ENCODE measurements at regions not wholly inside any gene's neighbourhood (a gene's known extent, or its start where the extent isn't known, plus 50 kb on each side); places are given as distances from the start of the nearest gene placed in this dataset.
"Not testable (repeated sequence)": the region's sequence is repeated elsewhere in the genome, so short reads cannot be mapped to it uniquely, and the experiment has no call there.

GRCh38 chr4:14303856-14304255 lies 676.3 kb upstream of the BOD1L1 start:
- DNase-seq (ENCODE audit: low read depth in 2 of 2): no peak

- no peak for DNase-seq (ENCODE audit: low read depth in 2 of 2)
These were observed 680.7 kb upstream of the BOD1L1 start for GRCh38 chr4:14308229-14308651.

GRCh38 chr4:14309431-14309830 lies 681.9 kb upstream of the BOD1L1 start:
- DNase-seq (ENCODE audit: low read depth in 2 of 2): no peak

GRCh38 chr4:14313757-14314156 lies 686.2 kb upstream of the BOD1L1 start:
- no peak for DNase-seq (ENCODE audit: low read depth in 2 of 2)

GRCh38 chr4:14315129-14315528 lies 687.2 kb upstream of the CPEB2 start:
- DNase-seq (ENCODE audit: low read depth in 2 of 2): no peak

GRCh38 chr4:14317351-14317750 lies 684.9 kb upstream of the CPEB2 start:
- DNase-seq (ENCODE audit: low read depth in 2 of 2): no peak

- no peak for DNase-seq (ENCODE audit: low read depth in 2 of 2)
These were observed 683.6 kb upstream of the CPEB2 start for GRCh38 chr4:14318671-14319070.

GRCh38 chr4:14321723-14322122 lies 680.6 kb upstream of the CPEB2 start:
- DNase-seq (ENCODE audit: low read depth in 2 of 2): no peak

- DNase-seq (ENCODE audit: low read depth in 2 of 2): no peak
These were observed 679.1 kb upstream of the CPEB2 start for GRCh38 chr4:14323191-14323590.

GRCh38 chr4:14329228-14329627 lies 673.1 kb upstream of the CPEB2 start:
- DNase-seq (ENCODE audit: low read depth in 2 of 2): no peak

- no peak for DNase-seq (ENCODE audit: low read depth in 2 of 2)
These were observed 668.7 kb upstream of the CPEB2 start for GRCh38 chr4:14333616-14334015.

- DNase-seq (ENCODE audit: low read depth in 2 of 2): no peak
These were observed 668.1 kb upstream of the CPEB2 start for GRCh38 chr4:14334166-14334565.

- DNase-seq (ENCODE audit: low read depth in 2 of 2): no peak
These were observed 666.4 kb upstream of the CPEB2 start for GRCh38 chr4:14335872-14336271.

GRCh38 chr4:14336656-14337055 lies 665.6 kb upstream of the CPEB2 start:
- DNase-seq (ENCODE audit: low read depth in 2 of 2): no peak

GRCh38 chr4:14337892-14338584 lies 664.2 kb upstream of the CPEB2 start:
- DNase-seq (ENCODE audit: low read depth in 2 of 2): no peak

GRCh38 chr4:14338585-14339265 lies 663.6 kb upstream of the CPEB2 start:
- DNase-seq (ENCODE audit: low read depth in 2 of 2): no peak

GRCh38 chr4:14339715-14340114 lies 662.6 kb upstream of the CPEB2 start:
- DNase-seq (ENCODE audit: low read depth in 2 of 2): no peak

GRCh38 chr4:14340321-14340720 lies 662.0 kb upstream of the CPEB2 start:
- no peak for DNase-seq (ENCODE audit: low read depth in 2 of 2)

- DNase-seq (ENCODE audit: low read depth in 2 of 2): no peak
These were observed 658.3 kb upstream of the CPEB2 start for GRCh38 chr4:14343961-14344360.

- DNase-seq (ENCODE audit: low read depth in 2 of 2): no peak
These were observed 656.9 kb upstream of the CPEB2 start for GRCh38 chr4:14345356-14345775.

- DNase-seq (ENCODE audit: low read depth in 2 of 2): no peak
These were observed 654.8 kb upstream of the CPEB2 start for GRCh38 chr4:14347526-14347925.

GRCh38 chr4:14348506-14348905 lies 653.8 kb upstream of the CPEB2 start:
- DNase-seq (ENCODE audit: low read depth in 2 of 2): no peak

GRCh38 chr4:14358544-14359160 lies 643.6 kb upstream of the CPEB2 start:
- not testable (repeated sequence) for DNase-seq (ENCODE audit: low read depth in 2 of 2)

Data from stimulated activated CD4-positive, alpha-beta T cell treated with anti-CD3 and anti-CD28 coated beads, Interleukin-4, amount 100 ng/mL, for 48 hours (primary cell).